Astrocyte of the cerebellum (primary cell): ENCODE measurements at regions not wholly inside any gene's neighbourhood (a gene's known extent, or its start where the extent isn't known, plus 50 kb on each side); places are given as distances from the start of the nearest gene placed in this dataset.

Experiments used
- DNase-seq: peaks from one replicate; pipeline ENCODE4 v3.0.0-alpha.2; 2011; ENCODE audit warnings: low read depth
- H3K4me3 ChIP-seq: 2 replicates; pipeline ENCODE4 v1.5.1; 2011; ENCODE audit warnings: mild to moderate bottlenecking, low read depth, low read length, moderate library complexity
- in situ Hi-C: cut with HindIII; loops from 2 replicates; pipeline ENCODE4 v1.10.0; 2017; ENCODE audit warnings: low sequenced_read_pairs
- TF ChIP-seq, protein P1 (sequence below): IDR thresholded peaks from 2 replicates; pipeline ENCODE4 v1.5.1; 2012; ENCODE audit warnings: low read length, low read depth, moderate library complexity, mild to moderate bottlenecking; ENCODE audit errors: missing control alignments

GRCh38 chr5:7317751-7318150, 78.2 kb upstream of the ADCY2 start:
- DNase-seq, result no peak
- TF ChIP-seq, protein P1, sequence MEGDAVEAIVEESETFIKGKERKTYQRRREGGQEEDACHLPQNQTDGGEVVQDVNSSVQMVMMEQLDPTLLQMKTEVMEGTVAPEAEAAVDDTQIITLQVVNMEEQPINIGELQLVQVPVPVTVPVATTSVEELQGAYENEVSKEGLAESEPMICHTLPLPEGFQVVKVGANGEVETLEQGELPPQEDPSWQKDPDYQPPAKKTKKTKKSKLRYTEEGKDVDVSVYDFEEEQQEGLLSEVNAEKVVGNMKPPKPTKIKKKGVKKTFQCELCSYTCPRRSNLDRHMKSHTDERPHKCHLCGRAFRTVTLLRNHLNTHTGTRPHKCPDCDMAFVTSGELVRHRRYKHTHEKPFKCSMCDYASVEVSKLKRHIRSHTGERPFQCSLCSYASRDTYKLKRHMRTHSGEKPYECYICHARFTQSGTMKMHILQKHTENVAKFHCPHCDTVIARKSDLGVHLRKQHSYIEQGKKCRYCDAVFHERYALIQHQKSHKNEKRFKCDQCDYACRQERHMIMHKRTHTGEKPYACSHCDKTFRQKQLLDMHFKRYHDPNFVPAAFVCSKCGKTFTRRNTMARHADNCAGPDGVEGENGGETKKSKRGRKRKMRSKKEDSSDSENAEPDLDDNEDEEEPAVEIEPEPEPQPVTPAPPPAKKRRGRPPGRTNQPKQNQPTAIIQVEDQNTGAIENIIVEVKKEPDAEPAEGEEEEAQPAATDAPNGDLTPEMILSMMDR, result no peak
- in situ Hi-C loops, result no loop called here

GRCh38 chr5:7320701-7321301, 75.1 kb upstream of the ADCY2 start:
- H3K4me3 ChIP-seq, result no peak overlapping the region
- in situ Hi-C loops, result no loop called here
- peak; percentile 44 for DNase-seq
- TF ChIP-seq, protein P1, result no peak

More at GRCh38 chr5:7317751-7318150, 78.2 kb upstream of the ADCY2 start:
- H3K4me3 ChIP-seq, result no peak overlapping the region

DNA sequence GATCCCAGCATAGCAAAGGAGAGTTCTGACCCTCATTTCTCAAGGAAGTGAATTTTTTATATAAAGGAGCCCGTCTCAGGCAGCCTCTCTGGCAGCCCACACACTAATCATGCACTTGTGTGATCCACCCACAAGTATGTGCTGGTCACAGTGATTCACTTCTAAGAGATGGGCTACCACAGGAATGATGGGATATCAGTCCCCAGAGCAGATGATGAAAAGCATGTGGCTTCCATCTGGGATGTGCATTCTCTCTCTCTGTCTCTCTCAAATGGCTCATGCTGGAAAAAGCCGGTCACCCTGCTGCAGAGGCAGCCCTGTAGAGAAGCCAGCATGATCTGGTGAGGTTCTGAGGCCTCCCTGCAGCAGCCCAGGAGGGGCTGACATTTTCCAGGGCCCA, 74.2 kb upstream of the ADCY2 start:
- DNase-seq, result peak; percentile 88
- TF ChIP-seq, protein P1, result no peak
- in situ Hi-C loops, result no loop called here
- H3K4me3 ChIP-seq, result no peak overlapping the region

GRCh38 chr5:7324919-7325318, 71.0 kb upstream of the ADCY2 start:
- TF ChIP-seq, protein P1, result no peak
- in situ Hi-C loops, result no loop called here
- DNase-seq, result no peak

GRCh38 chr5:7325975-7326913, 69.7 kb upstream of the ADCY2 start:
- in situ Hi-C loops, result no loop called here
- TF ChIP-seq, protein P1, result no peak
- no peak overlapping the region for H3K4me3 ChIP-seq
- no peak for DNase-seq

More at GRCh38 chr5:7324919-7325318, 71.0 kb upstream of the ADCY2 start:
- H3K4me3 ChIP-seq, result no peak overlapping the region

DNA sequence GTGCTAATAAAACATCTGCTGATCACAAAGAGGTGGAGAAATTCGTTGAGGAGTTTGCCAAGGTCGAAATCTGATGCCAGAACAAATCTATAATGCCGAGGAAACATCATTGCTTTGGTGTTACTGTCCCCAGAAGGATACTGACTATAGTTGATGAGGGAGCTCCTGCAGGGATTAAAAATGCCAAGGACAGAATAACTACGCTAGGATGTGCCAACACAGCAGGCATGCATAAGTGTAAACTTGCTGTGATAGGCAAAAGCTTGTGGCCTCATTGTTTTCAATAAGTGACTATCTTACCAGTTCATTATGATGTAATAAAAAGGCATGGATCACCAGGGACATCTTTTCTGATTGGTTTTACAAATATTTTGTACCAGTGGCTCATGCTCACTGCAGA, 66.8 kb upstream of the ADCY2 start:
- in situ Hi-C loops, result no loop called here

More for the DNA sequence above, 66.8 kb upstream of the ADCY2 start:
- no peak overlapping the region for H3K4me3 ChIP-seq
- TF ChIP-seq, protein P1, result no peak
- no peak for DNase-seq
